ENCODE measurements at regions not wholly inside any gene's neighbourhood (a gene's known extent, or its start where the extent isn't known, plus 50 kb on each side); places are given as distances from the start of the nearest gene placed in this dataset.

- H3K36me3 ChIP-seq (replicated peaks in 1 of 2; ENCODE audit: insufficient read depth in 1 of 2, low read depth in 2 of 2) = no peaks in the 10 kb centered on the region
- no peak overlapping the region for H3K27ac ChIP-seq
Observed at GRCh38 chr18:8988260-8988871, 114.1 kb upstream of the NDUFV2 start.

GRCh38 chr18:8989017-8989416 lies 113.5 kb upstream of the NDUFV2 start:
- no peaks in the 10 kb centered on the region for H3K9me3 ChIP-seq
- DNase-seq (no peak), ATAC-seq (no peak)
- H3K27ac ChIP-seq = no peak overlapping the region
- H3K4me3 ChIP-seq = no peak overlapping the region
- no peaks in the 10 kb centered on the region for H3K27me3 ChIP-seq
- TF ChIP-seq POLR2A (IDR thresholded peaks at IDR 0.05) (no peak), CTCF (IDR thresholded peaks at IDR 0.05) (no peak)
- 47 to 71% methylated on average over 5 of the region's 5 CpGs for WGBS, 2 donors
- intact Hi-C loops (cut with DNase I) = no loop called here
- peaks cover 28% of the 10 kb centered on the region for H3K4me1 ChIP-seq
- H3K36me3 ChIP-seq (replicated peaks in 1 of 2; ENCODE audit: insufficient read depth in 1 of 2, low read depth in 2 of 2) = no peaks in the 10 kb centered on the region

More at GRCh38 chr18:8988260-8988871, 114.1 kb upstream of the NDUFV2 start:
- WGBS, 2 donors = 32 to 33% methylated on average over 10 of the region's 10 CpGs
- peak; percentile 62 to 76 (median 70) for DNase-seq
- Histone ChIP-seq H3K4me1 (peaks cover 28% of the 10 kb centered on the region), H3K27me3 (no peaks in the 10 kb centered on the region), H3K4me3 (no peak overlapping the region), H3K9me3 (no peaks in the 10 kb centered on the region)
- TF ChIP-seq POLR2A (IDR thresholded peaks at IDR 0.05) (no peak), CTCF (IDR thresholded peaks at IDR 0.05) (peak; percentile 65 to 87 (median 74))
- intact Hi-C loops (cut with DNase I) = no loop called here
- ATAC-seq = peak; percentile 63

DNA sequence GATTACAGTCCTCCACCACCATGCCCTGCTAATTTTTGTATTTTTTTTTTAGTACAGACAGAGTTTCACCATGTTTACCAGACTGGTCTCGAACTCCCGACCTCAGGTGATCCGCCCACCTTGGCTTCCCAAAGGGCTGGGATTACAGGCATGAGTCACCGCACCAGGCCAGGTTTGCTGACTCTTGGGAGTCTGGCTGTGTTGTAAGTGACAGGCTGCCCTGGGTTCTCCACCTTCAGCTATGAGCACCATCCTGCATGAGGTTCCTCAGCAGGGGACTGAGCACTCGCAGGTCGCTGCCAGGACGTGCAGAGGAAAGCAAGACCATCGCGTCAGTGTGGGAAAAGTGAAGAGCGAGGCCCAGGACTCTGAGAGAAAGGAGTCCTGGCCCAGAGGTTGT lies 112.6 kb upstream of the NDUFV2 start:
- 82 to 85% methylated on average over 10 of the region's 10 CpGs for WGBS, 2 donors
- Histone ChIP-seq H3K9me3 (no peaks in the 10 kb centered on the region), H3K4me1 (peaks cover 28% of the 10 kb centered on the region), H3K27ac (peak overlapping the region in 1 of 4 donors; percentile 32), H3K4me3 (no peak overlapping the region), H3K27me3 (no peaks in the 10 kb centered on the region), H3K36me3 (replicated peaks in 1 of 2; ENCODE audit: insufficient read depth in 1 of 2, low read depth in 2 of 2) (no peaks in the 10 kb centered on the region)
- ATAC-seq (no peak), DNase-seq (peak in 2 of 4 donors; percentile 13 to 30)
- TF ChIP-seq POLR2A (IDR thresholded peaks at IDR 0.05) (no peak), CTCF (IDR thresholded peaks at IDR 0.05) (no peak)
- intact Hi-C loops (cut with DNase I) = loop anchor here (5.0 kb wide), 1 partner anchor 298 kb away; no protein-coding TSS in a partner anchor

- H3K9me3 ChIP-seq = no peaks in the 10 kb centered on the region
- 50 to 59% methylated on average over 16 to 27 of the region's 27 CpGs for WGBS, 2 donors
- ATAC-seq (peak; percentile 89), DNase-seq (peak; percentile 78 to 87 (median 84))
- no peaks in the 10 kb centered on the region for H3K36me3 ChIP-seq (replicated peaks in 1 of 2; ENCODE audit: insufficient read depth in 1 of 2, low read depth in 2 of 2)
- H3K27me3 ChIP-seq = no peaks in the 10 kb centered on the region
- intact Hi-C loops (cut with DNase I) = loop anchor here (5.0 kb wide), 1 partner anchor 298 kb away; no protein-coding TSS in a partner anchor
- TF ChIP-seq CTCF (IDR thresholded peaks at IDR 0.05) = no peak
- TF ChIP-seq POLR2A (IDR thresholded peaks at IDR 0.05) = no peak
- peak overlapping the region in 1 of 4 donors; percentile 32 for H3K27ac ChIP-seq
- peaks cover 28% of the 10 kb centered on the region for H3K4me1 ChIP-seq
- H3K4me3 ChIP-seq = no peak overlapping the region
Observed at GRCh38 chr18:8990276-8991031, 112.0 kb upstream of the NDUFV2 start.
